Fibroblast of mammary gland (primary cell): ENCODE measurements at regions not wholly inside any gene's neighbourhood (a gene's known extent, or its start where the extent isn't known, plus 50 kb on each side); places are given as distances from the start of the nearest gene placed in this dataset.

Experiments used
- DNase-seq: peaks from one replicate; pipeline ENCODE4 v3.0.0-alpha.2; 2010; ENCODE audit warnings: low read depth
- H3K4me3 ChIP-seq: 2 replicates; pipeline ENCODE4 v1.5.1; 2011; ENCODE audit warnings: low read depth, mild to moderate bottlenecking, low read length, moderate library complexity; ENCODE audit not compliant: control insufficient read depth
- TF ChIP-seq, protein P1 (sequence below): conservative IDR thresholded peaks from 2 replicates; pipeline ENCODE4 v1.5.1; 2011; ENCODE audit warnings: low read depth, low read length, inconsistent platforms; ENCODE audit not compliant: control insufficient read depth, insufficient read depth

DNA sequence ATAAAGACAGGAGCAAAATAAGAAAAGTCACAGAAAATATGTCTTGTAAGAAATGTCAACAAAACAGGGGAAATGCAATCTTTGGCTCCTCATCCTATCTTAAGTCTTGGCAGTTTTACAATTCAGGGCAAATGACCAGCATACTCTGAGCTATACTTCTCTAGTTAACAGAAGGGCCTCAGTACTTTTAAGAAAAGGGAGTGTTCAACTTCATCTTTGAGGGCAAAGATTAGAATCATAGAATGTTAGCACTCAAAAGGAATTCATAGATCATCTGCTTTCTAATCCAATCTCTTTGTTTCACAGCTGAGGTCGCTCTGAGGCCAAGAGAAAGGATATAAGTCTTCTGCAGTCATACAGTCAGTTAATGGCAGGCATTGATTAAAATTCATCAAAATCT, 174.0 kb upstream of the NT5C1B start:
- TF ChIP-seq, protein P1, sequence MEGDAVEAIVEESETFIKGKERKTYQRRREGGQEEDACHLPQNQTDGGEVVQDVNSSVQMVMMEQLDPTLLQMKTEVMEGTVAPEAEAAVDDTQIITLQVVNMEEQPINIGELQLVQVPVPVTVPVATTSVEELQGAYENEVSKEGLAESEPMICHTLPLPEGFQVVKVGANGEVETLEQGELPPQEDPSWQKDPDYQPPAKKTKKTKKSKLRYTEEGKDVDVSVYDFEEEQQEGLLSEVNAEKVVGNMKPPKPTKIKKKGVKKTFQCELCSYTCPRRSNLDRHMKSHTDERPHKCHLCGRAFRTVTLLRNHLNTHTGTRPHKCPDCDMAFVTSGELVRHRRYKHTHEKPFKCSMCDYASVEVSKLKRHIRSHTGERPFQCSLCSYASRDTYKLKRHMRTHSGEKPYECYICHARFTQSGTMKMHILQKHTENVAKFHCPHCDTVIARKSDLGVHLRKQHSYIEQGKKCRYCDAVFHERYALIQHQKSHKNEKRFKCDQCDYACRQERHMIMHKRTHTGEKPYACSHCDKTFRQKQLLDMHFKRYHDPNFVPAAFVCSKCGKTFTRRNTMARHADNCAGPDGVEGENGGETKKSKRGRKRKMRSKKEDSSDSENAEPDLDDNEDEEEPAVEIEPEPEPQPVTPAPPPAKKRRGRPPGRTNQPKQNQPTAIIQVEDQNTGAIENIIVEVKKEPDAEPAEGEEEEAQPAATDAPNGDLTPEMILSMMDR, result no peak
- peak; percentile 14 for DNase-seq

DNA sequence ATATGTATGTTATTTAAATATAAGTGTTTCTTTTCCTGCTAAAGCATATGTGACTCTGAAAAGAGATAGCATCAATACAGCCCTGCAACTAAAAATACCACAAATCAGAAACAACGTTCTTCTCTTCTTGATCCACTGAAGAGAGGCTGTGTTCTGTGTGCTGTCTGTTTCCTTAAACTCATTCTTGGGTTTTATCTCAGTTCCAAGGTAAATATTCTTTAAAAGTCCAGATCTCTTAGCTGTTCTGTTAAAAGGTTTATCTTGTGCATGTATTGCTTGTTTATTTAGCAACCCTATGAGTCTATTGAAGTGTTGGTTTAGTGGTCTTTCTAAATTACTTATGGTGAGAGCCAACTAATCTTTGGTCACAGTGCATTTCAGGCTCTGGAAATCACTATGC, 173.3 kb upstream of the NT5C1B start:
- TF ChIP-seq, protein P1, result no peak
- H3K4me3 ChIP-seq, result no peak overlapping the region
- no peak for DNase-seq

More for the DNA sequence above, 174.0 kb upstream of the NT5C1B start:
- H3K4me3 ChIP-seq, result no peak overlapping the region

DNA sequence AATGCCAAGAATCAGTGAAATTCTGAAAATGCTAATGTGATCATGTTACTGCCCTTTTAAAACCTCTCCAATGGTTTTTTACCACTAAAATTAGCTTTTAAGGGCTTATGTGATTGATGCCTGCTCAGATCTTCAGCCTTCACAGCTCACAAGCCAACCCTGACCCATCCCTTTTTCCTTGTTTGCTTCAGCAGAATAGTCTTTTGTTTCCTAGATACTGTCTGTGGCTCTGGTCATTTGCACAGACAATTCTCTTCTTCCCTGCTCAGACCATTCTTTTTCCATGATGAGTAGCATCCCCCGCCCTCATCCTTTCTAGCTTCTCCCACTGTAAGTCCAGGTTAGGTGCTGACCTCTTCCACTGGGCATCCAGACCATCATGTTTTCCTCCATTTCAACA, 164.9 kb upstream of the NT5C1B start:
- TF ChIP-seq, protein P1, result no peak
- DNase-seq, result no peak
- no peak overlapping the region for H3K4me3 ChIP-seq

DNA sequence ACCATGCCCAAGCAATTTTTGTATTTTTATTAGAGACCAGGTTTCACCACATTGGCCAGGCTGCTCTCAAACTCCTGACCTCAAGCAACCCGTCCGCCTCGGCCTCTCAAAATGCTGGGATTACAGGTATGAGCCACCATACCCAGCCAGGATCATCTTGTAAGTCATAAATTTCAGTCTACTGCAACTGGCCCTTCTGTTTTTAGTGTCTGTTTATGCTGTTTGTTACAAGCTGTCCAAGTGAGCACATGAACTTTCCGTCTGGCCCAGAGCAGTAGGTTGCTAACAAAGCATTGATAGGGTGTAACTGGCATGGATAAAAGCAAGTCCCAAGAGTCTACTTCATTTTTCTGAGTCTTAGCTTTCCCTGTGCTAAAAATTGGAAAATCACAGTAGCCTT, 164.4 kb upstream of the NT5C1B start:
- TF ChIP-seq, protein P1, result no peak
- no peak for DNase-seq
- H3K4me3 ChIP-seq, result no peak overlapping the region

DNA sequence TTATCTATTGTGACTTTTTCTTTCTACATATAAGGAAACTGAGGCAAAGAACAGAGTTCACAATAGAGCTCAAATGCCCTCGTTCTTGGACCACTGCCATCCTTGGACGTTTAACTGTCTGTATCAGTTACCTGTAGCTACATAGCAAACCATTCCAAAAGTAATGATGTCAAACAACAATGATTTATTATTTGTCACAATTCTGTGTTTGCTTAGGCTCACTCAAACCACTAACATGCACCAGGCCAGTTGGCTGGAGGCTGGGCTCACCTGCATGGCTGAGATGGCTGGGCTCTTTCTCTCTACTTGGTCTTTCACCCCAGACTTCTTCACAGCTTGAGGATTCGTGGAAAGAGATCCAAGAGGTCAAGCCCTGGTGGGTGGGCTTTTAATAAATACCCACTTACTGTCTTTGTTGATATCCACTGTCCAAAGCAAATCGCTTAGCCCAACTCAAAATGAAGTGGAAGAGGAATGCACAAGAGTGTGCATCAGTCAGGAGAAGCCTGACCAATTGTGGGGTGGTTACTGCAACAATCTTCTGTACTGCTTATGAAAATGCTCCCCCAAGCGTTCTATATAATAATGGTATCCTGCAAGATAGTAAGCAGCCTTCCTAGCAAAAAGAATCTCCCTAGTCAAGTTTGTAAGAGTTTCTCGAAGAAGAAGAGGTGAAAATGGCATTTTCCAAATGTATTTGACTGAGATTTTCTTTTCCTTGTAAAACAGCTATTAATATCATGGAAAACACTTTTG, 163.5 kb upstream of the NT5C1B start:
- TF ChIP-seq, protein P1, result no peak

DNA sequence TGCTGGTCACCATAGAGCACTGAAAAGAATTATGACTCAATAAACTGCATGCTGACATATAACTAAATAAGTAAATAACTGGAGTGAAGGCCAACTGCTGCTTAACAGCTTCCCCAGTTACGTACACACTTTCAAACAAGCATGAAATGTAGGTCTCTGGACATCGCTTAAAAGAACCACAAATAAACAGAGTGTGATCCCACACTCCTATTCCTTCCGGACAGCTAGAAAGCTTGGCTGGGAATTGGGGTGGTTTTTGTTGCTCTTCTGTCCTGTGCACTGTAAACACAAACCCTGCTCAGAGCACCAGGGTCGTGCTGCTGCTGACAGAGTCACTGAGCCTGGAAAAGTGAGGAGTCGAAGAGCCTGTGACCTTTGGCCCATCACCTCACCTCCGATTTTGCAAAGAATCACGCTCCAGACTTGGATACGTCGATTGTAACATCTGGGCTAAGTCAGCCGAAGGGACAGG, 162.7 kb upstream of the NT5C1B start:
- DNase-seq, result peak; percentile 75
- TF ChIP-seq, protein P1, result no peak
- H3K4me3 ChIP-seq, result no peak overlapping the region

More for the DNA sequence above, 163.5 kb upstream of the NT5C1B start:
- no peak overlapping the region for H3K4me3 ChIP-seq
- peak; percentile 31 for DNase-seq
